Forelimb muscle (tissue), 1 donor: ENCODE measurements at regions not wholly inside any gene's neighbourhood (a gene's known extent, or its start where the extent isn't known, plus 50 kb on each side); places are given as distances from the start of the nearest gene placed in this dataset.

Source experiments
- DNase-seq: peaks from one replicate; pipeline ENCODE4 v3.0.0-alpha.2; 2013; ENCODE audit warnings: low read depth

- no peak for DNase-seq
Measured at GRCh38 chr2:88832992-88833389, 141.5 kb downstream of the RPIA start.

- no peak for DNase-seq
Measured at GRCh38 chr2:88834376-88834775, 142.9 kb downstream of the RPIA start.

- no peak for DNase-seq
Measured at GRCh38 chr2:88834866-88835265, 143.4 kb downstream of the RPIA start.

GRCh38 chr2:88835726-88836125 is 144.3 kb downstream of the RPIA start:
- DNase-seq = no peak

GRCh38 chr2:88836351-88836750 is 144.9 kb downstream of the RPIA start:
- DNase-seq = no peak

DNA sequence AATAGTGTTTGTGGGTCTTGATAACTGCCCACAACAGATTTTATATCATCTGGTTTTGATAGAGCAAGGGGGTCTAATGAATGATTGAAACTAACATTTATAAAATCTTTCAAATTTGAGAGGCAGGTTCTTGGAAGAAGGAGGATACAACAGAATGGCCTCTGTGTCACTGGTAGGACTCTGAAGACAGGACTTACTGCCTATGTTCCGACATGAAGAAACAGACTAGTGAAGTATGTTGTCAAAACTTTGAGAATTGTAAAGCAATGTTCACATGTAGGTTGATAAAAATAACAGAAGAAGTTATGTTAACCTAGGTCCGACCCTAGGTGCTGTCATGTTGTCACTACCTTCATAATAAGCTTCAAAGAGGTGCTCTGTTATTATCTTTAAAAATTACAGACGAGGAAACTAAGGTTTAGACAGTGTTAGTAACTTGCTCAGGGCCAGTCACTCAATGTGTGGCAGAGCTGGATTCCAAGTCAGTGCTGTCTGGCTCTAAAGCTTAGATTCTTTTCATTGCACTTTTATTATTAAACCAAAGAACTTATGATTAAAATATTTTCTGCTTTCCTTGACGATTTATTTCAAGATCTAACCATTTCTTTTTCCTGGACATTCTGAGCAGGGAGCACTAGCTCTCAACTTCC is 146.2 kb downstream of the RPIA start:
- DNase-seq = no peak

GRCh38 chr2:88838165-88838635 is 146.7 kb downstream of the RPIA start:
- DNase-seq = no peak

DNA sequence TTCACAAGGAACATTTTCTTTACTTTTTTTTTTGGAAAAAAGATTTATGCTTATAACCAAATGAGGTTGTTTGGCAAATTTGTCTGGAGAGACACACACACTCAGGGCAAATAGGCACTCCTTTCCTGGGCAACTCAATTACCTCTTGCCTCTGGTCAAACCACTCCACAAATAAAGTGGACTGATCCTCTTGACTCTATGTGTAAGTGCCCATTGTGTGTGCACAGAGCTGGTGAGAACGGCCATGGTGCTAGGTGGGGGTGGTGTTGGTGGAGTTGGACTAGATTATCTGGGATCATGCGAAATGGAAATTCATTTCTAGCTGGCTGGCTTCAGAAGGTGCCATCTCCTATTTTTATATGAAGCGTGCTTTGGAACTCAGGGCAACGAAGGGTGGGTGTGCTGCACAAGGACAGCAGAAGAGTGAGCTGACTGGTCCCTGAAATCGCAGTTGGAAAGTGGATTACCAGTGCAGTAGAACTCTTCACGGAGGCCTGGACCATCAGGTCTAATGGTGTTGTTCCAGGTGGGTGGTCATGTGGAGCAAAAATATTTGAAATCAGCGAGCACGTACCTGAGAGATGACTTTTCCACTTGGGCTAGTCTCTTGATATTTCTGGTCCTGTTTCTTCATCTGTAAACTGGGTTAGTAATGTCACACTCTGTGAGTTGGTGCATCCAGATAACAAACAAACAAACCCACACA is 149.9 kb downstream of the RPIA start:
- no peak for DNase-seq

DNA sequence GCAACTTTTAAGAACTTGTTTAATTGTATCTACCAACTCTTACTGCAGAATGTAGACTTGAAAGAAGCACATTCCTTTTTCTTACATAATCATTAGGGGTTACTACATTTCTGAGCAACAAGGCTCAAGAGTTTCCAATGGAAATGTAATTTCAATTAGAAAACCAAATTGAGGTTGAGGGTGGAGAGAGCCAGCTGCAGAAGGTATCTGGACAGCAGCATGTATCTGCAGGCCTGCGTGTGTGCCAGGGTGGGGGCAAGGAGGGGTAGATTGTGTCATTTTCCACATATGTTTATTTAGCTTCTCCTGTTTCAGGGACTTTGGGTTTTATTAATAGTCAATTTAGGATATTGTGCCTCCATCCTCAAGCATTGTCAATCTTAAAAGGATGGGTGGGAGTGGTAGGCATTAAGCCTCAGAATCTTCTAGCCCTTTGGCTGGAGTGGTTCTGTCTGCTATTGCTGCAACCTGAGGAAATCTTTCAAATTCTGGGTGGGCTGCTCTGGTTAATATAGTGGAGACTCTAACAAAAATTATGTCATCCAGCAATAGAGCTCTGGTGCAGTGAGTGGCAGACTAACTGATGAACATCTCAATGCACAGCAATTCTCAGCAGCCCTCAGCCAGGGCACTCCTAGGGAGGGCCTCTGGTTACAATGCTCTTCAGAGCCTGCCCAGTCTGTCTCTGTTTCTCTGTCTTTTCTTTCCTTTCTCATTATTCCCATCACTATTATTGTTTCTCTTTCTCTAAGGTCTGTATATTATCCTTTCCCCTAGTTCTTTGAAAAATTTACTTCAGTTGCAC is 151.4 kb downstream of the RPIA start:
- no peak for DNase-seq

GRCh38 chr2:88843651-88844050 is 152.2 kb downstream of the RPIA start:
- no peak for DNase-seq

GRCh38 chr2:88844960-88845359 is 153.5 kb downstream of the RPIA start:
- DNase-seq = no peak

DNA sequence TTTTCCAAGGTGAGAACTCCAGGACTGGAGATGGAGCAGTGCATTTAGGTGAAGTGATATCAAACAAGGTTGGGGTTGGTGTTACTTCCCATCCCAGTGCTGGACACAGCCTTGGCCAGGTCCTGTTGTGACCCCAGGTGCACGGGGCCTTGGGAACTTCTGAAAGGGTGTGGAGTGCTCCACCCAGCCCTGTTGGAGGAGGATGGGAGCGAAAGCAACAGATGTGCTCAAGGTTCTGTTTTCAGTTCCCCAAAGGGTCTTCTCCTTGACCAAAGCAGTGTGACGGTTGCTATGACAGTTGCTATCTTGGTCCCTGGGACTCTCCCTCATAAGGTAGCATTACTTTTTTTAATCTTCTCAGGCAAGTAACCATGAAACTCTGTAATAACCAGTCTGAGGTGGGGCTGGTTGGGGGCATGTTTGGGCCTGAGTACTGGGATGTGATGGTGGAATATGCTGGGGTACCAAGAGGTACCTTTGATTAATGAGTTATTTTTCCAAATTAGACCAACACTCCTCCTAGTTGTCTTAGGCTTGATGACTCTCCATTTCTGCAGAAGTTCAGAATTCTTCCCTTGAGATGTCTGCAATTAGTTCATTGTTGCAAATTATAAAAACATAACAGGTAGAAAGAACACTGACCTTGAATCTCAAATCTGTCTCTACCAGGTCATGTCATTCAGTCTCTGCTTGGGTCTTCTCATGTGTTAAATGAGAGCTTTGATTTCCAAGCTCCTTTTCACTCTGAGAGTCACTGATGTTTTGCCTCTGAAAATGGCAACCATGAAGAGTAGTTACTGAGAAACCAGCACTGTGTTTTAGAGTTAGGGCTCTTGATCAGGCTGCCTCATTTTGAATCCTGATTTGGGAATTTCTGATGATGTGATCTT is 154.5 kb downstream of the RPIA start:
- DNase-seq = no peak

- DNase-seq = no peak
Measured at GRCh38 chr2:88852753-88853402, 161.4 kb downstream of the RPIA start.

- no peak for DNase-seq
Measured at GRCh38 chr2:88853403-88853790, 161.9 kb downstream of the RPIA start.

GRCh38 chr2:88854528-88854927 is 163.1 kb downstream of the RPIA start:
- no peak for DNase-seq

DNA sequence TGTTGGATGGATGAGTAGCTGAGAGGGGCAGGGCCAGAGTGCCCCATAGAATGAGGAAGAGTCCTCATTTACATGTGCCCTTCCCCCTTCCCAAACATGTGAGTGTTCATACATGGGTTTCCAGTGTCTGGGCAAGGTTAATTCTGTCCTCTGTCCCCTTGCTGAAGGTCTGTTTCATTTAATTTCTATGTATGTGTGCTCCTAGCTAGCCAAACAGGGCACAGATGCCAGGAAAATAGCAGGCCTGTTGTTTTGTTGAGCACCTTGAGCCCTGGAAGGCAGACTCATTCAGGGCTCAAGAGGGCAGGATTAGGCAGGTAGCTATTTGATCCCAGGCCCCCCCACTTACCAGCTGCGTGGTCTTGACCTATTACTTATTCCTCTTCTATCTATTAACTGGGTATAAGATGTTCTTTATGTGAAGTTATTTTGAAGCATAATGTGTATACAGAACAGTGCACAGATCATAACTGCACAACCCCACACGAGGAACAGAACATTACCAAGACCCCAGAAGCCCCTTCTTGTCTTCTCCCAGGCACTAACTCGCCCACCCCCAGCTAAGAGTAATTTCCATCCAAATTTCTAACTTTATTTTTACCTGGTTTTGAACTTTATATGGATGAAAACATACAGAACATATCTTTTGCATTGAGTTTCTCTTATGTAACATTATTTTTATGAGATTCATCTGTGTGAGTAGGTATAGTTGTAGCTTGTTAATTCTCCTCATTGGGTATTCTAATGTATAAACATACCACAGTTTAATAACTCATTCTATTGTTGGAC is 164.3 kb downstream of the RPIA start:
- no peak for DNase-seq

- DNase-seq = no peak
Measured at GRCh38 chr2:88856409-88857135, 165.1 kb downstream of the RPIA start.

GRCh38 chr2:88857274-88857741 is 165.8 kb downstream of the RPIA start:
- no peak for DNase-seq

GRCh38 chr2:88857951-88858411 is 166.5 kb downstream of the RPIA start:
- DNase-seq = no peak
